ENCODE measurements at regions not wholly inside any gene's neighbourhood (a gene's known extent, or its start where the extent isn't known, plus 50 kb on each side); places are given as distances from the start of the nearest gene placed in this dataset.

DNA sequence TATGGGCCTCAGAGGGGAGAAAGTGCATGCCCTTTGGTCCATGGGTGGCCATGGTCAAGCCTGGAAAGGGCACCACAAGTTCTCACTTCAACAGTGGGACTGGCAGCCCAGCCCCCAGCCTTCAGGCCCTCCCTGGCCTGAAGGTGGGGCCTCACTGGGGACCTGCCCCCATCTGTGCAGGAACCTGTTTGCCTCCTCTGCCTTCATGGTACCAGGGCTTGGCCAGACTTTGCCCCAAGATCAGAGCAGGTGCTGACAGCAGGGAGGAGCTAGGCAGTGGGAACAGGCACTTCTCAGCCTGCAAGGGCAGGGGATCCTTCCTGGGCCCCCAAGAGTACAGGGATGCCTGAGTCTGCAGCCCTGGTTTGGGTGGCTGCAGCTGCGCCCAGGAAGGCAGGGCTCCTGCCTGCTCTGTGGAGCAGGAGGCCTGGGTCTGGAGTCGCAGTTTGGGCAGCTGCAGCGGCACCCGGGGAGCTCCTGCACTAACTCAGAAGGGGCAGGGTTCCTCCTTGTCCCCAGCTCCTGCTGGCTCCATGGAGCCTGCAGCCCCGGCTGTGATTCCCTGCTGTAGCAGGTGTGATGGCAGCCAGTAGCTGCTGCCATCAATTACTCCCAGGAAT lies 460.1 kb upstream of the NCAM2 start:
- ChIA-PET RAD21 (ENCODE audit: low non-redundant PET in 1 of 2, low total read pairs in 2 of 2, uncharacterized antibody in 2 of 2, unreplicated experiment in 2 of 2) (no interaction called here), POLR2A (no interaction called here), CTCF (no interaction called here)
- TF ChIP-seq ZNF274 (IDR thresholded peaks at IDR 0.05; ENCODE audit: low read depth, low read length): no peak
- TF ChIP-seq TCF7L2 (IDR thresholded peaks at IDR 0.05; ENCODE audit: borderline replicate concordance, extremely low read depth, insufficient read depth, insufficient read length): no peak
- no peak for TF ChIP-seq CEBPB (IDR thresholded peaks at IDR 0.05; ENCODE audit: low read depth)
- no peak for TF ChIP-seq EGR1 (IDR thresholded peaks at IDR 0.05; ENCODE audit: low read depth)
- no peak for TF ChIP-seq RAD21 (IDR thresholded peaks at IDR 0.05; ENCODE audit: low read depth)
- no peak for TF ChIP-seq ELF1 (IDR thresholded peaks at IDR 0.05; ENCODE audit: borderline replicate concordance, low read depth)
- no peak for TF ChIP-seq SP1 (IDR thresholded peaks at IDR 0.05; ENCODE audit: low read depth)
- TF ChIP-seq FOSL1 (IDR thresholded peaks at IDR 0.05; ENCODE audit: low read depth): no peak
- no peak for TF ChIP-seq ZFX (IDR thresholded peaks at IDR 0.05)
- Histone ChIP-seq H3K9me3 (ENCODE audit: control insufficient read depth in 1 of 2, insufficient read depth in 1 of 2, low read depth in 1 of 2, low read length in 2 of 2) (peaks cover 8 to 27% of the 10 kb centered on the region in 2 experiments; a peak in 2 of 4 replicates), H3K4me3 (replicated peaks in 1 of 2; ENCODE audit: low read depth in 1 of 2, low read length in 2 of 2) (no peak overlapping the region), H3K27ac (ENCODE audit: low read depth, low read length) (no peak overlapping the region), H2AFZ (ENCODE audit: low read depth, low read length, poor library complexity, severe bottlenecking) (no peak overlapping the region), H3K9me2 (ENCODE audit: insufficient read depth) (no peaks in the 10 kb centered on the region), H3K36me3 (ENCODE audit: control insufficient read depth in 1 of 2, insufficient read depth in 2 of 2, low read length in 2 of 2) (no peaks in the 10 kb centered on the region), H3K27me3 (ENCODE audit: insufficient read depth, low read length) (no peaks in the 10 kb centered on the region), H3K4me2 (ENCODE audit: low read length) (no peak overlapping the region), H3K4me1 (ENCODE audit: control insufficient read depth in 1 of 2, insufficient read depth in 2 of 2, low read length in 2 of 2) (no peaks in the 10 kb centered on the region), H3K9ac (ENCODE audit: low read length) (no peak overlapping the region), H4K20me1 (ENCODE audit: insufficient read depth) (no peaks in the 10 kb centered on the region), H3K79me2 (ENCODE audit: insufficient read depth, low read length) (no peaks in the 10 kb centered on the region)
- no TSS peak for BruUV-seq (replicated peaks)
- ATAC-seq (no peak), DNase-seq (ENCODE audit: low read depth, low spot score) (no peak)
- intact Hi-C loops (cut with micrococcal nuclease): no loop called here

GRCh38 chr21:20545454-20545853 lies 452.8 kb upstream of the NCAM2 start:
- peaks cover 3 to 21% of the 10 kb centered on the region in 2 experiments; a peak in 3 of 4 replicates for H3K9me3 ChIP-seq (ENCODE audit: control insufficient read depth in 1 of 2, insufficient read depth in 1 of 2, low read depth in 1 of 2, low read length in 2 of 2)
- no peak for DNase-seq (ENCODE audit: low read depth, low spot score)
- H3K4me3 ChIP-seq (replicated peaks in 1 of 2; ENCODE audit: low read depth in 1 of 2, low read length in 2 of 2): no peak overlapping the region
- RAD21 ChIA-PET (ENCODE audit: low non-redundant PET in 1 of 2, low total read pairs in 2 of 2, uncharacterized antibody in 2 of 2, unreplicated experiment in 2 of 2): no interaction called here
- no peak for ATAC-seq
- no peaks in the 10 kb centered on the region for H3K4me1 ChIP-seq (ENCODE audit: control insufficient read depth in 1 of 2, insufficient read depth in 2 of 2, low read length in 2 of 2)
- no peak overlapping the region for H3K9ac ChIP-seq (ENCODE audit: low read length)
- no peaks in the 10 kb centered on the region for H3K27me3 ChIP-seq (ENCODE audit: insufficient read depth, low read length)
- H4K20me1 ChIP-seq (ENCODE audit: insufficient read depth): no peaks in the 10 kb centered on the region
- H3K9me2 ChIP-seq (ENCODE audit: insufficient read depth): no peaks in the 10 kb centered on the region
- H3K27ac ChIP-seq (ENCODE audit: low read depth, low read length): no peak overlapping the region
- CTCF ChIA-PET: no interaction called here
- POLR2A ChIA-PET: no interaction called here
- H2AFZ ChIP-seq (ENCODE audit: low read depth, low read length, poor library complexity, severe bottlenecking): no peak overlapping the region
- no TSS peak for BruUV-seq (replicated peaks)
- intact Hi-C loops (cut with micrococcal nuclease): no loop called here
- H3K79me2 ChIP-seq (ENCODE audit: insufficient read depth, low read length): no peaks in the 10 kb centered on the region
- H3K36me3 ChIP-seq (ENCODE audit: control insufficient read depth in 1 of 2, insufficient read depth in 2 of 2, low read length in 2 of 2): no peaks in the 10 kb centered on the region
- TF ChIP-seq YY1 (IDR thresholded peaks at IDR 0.05; ENCODE audit: extremely low read depth, insufficient replicate concordance, low read depth, low read length): no peak
- no peak overlapping the region for H3K4me2 ChIP-seq (ENCODE audit: low read length)

Measured in HCT116 (cell line).